ENCODE measurements at regions not wholly inside any gene's neighbourhood (a gene's known extent, or its start where the extent isn't known, plus 50 kb on each side); places are given as distances from the start of the nearest gene placed in this dataset.

- no peak for TF ChIP-seq CTCF (IDR thresholded peaks at IDR 0.05)
- no peak for TF ChIP-seq POLR2A (IDR thresholded peaks at IDR 0.05)
These were observed 222.1 kb upstream of the SNX7 start for GRCh38 chr1:98439471-98439870.
